GM23338 (cell line): ENCODE measurements at regions not wholly inside any gene's neighbourhood (a gene's known extent, or its start where the extent isn't known, plus 50 kb on each side); places are given as distances from the start of the nearest gene placed in this dataset.

Experiments used
- ATAC-seq: fragments of 200-7000 bp; cut with Tn5 transposase; 3 replicates; pipeline ENCODE4 v1.9.1; 2020
- DNase-seq: peaks from one replicate; pipeline ENCODE4 v3.0.0-alpha.2; 2015; ENCODE audit warnings: low spot score
- H2AFZ ChIP-seq: fragments of 200-600 bp; sonication (generic); 2 replicates; pipeline ENCODE4 v1.8.0; 2016; ENCODE audit warnings: antibody characterized with exemption, mild to moderate bottlenecking, moderate library complexity
- H3F3A ChIP-seq: fragments of 200-600 bp; sonication (generic); replicated peaks from 2 replicates; pipeline ENCODE4 v1.8.0; 2017; ENCODE audit warnings: antibody characterized with exemption, mixed run types, low read depth
- H3K27ac ChIP-seq: fragments of 200-600 bp; sonication (generic); 2 replicates; pipeline ENCODE4 v1.6.1; 2016; ENCODE audit warnings: low read depth
- H3K27me3 ChIP-seq: fragments of 200-600 bp; sonication (generic); 2 replicates; pipeline ENCODE4 v1.8.0; 2016; ENCODE audit warnings: mild to moderate bottlenecking, mixed run types, moderate library complexity; ENCODE audit not compliant: insufficient read depth
- H3K36me3 ChIP-seq: fragments of 200-600 bp; sonication (generic); 2 replicates; pipeline ENCODE4 v1.8.0; 2016; ENCODE audit warnings: mild to moderate bottlenecking; ENCODE audit not compliant: insufficient read depth
- H3K4me1 ChIP-seq: fragments of 200-600 bp; sonication (generic); 2 replicates; pipeline ENCODE4 v1.8.0; 2016; ENCODE audit warnings: mild to moderate bottlenecking, moderate library complexity; ENCODE audit not compliant: insufficient read depth
- H3K4me2 ChIP-seq: fragments of 200-600 bp; sonication (generic); 2 replicates; pipeline ENCODE4 v1.7.1; 2017; ENCODE audit warnings: mixed run types
- H3K4me3 ChIP-seq: fragments of 200-600 bp; sonication (generic); 2 replicates; pipeline ENCODE4 v1.6.1; 2016; ENCODE audit warnings: mixed run types
- H3K79me2 ChIP-seq: fragments of 200-600 bp; sonication (generic); replicated peaks from 2 replicates; pipeline ENCODE4 v1.8.0; 2017; ENCODE audit warnings: mild to moderate bottlenecking; ENCODE audit not compliant: insufficient read depth
- H3K9me2 ChIP-seq: fragments of 200-600 bp; sonication (generic); 2 replicates; pipeline ENCODE4 v1.8.0; 2017; ENCODE audit not compliant: insufficient read depth
- H4K20me1 ChIP-seq: fragments of 200-600 bp; sonication (generic); replicated peaks from 2 replicates; pipeline ENCODE4 v1.8.0; 2017; ENCODE audit warnings: mild to moderate bottlenecking; ENCODE audit not compliant: insufficient read depth
- H3K27ac Mint-ChIP-seq: 2 replicates; pipeline ENCODE4 v1.8.0; 2020; ENCODE audit warnings: inconsistent platforms, mild to moderate bottlenecking, moderate library complexity, mixed read lengths
- H3K27me3 Mint-ChIP-seq: 3 replicates; pipeline ENCODE4 v1.8.0; 2022; ENCODE audit warnings: low read depth, mild to moderate bottlenecking, moderate library complexity, mixed read lengths, inconsistent platforms; ENCODE audit not compliant: insufficient read depth, poor library complexity
- H3K36me3 Mint-ChIP-seq: 3 replicates; pipeline ENCODE4 v1.8.0; 2021; ENCODE audit warnings: low read depth, mild to moderate bottlenecking, inconsistent platforms, moderate library complexity, mixed read lengths
- H3K4me1 Mint-ChIP-seq: 3 replicates; pipeline ENCODE4 v1.8.0; 2020; ENCODE audit warnings: mild to moderate bottlenecking, inconsistent platforms, mixed read lengths
- H3K4me3 Mint-ChIP-seq: 3 replicates; pipeline ENCODE4 v1.8.0; 2021; ENCODE audit warnings: moderate library complexity, mild to moderate bottlenecking, inconsistent platforms, mixed read lengths
- H3K9me3 Mint-ChIP-seq: 3 replicates; pipeline ENCODE4 v1.8.0; 2020; ENCODE audit warnings: moderate library complexity, mild to moderate bottlenecking, inconsistent platforms, mixed read lengths
- CREB1 ChIP-seq: fragments of 250-450 bp; sonication (Bioruptor Pico); IDR thresholded peaks from 2 replicates; pipeline ENCODE4 v1.5.0; 2020; ENCODE audit warnings: low read depth, mild to moderate bottlenecking, moderate library complexity
- CTCF ChIP-seq, 2 experiments: fragments of 200-600 bp in 1 of 2; sonication (generic) in 1 of 2; conservative IDR thresholded peaks; 2 replicates each; pipeline versions ENCODE4 v1.5.1 to v1.6.1; 2016 to 2017; ENCODE audit warnings: antibody characterized with exemption in 2 of 2, low read depth in 2 of 2, mild to moderate bottlenecking in 2 of 2, moderate library complexity in 1 of 2
- EZH2 ChIP-seq: fragments of 200-600 bp; sonication (generic); IDR thresholded peaks from one replicate; pipeline ENCODE4 v1.8.0; 2017; ENCODE audit warnings: antibody characterized with exemption, mild to moderate bottlenecking, low read depth; ENCODE audit not compliant: unreplicated experiment
- EZH2phosphoT487 ChIP-seq: fragments of 200-600 bp; sonication (generic); IDR thresholded peaks from one replicate; pipeline ENCODE4 v1.8.1; 2018; ENCODE audit warnings: antibody characterized with exemption; ENCODE audit not compliant: unreplicated experiment
- JUNB ChIP-seq: IDR thresholded peaks from one replicate; pipeline ENCODE4 v1.6.1; 2016; ENCODE audit warnings: antibody characterized with exemption; ENCODE audit not compliant: unreplicated experiment
- POLR2AphosphoS5 ChIP-seq: IDR thresholded peaks from 2 replicates; pipeline ENCODE4 v1.6.1; 2016; ENCODE audit warnings: antibody characterized with exemption, low read depth
- STAT1 ChIP-seq: IDR thresholded peaks from one replicate; pipeline ENCODE4 v1.6.1; 2016; ENCODE audit warnings: antibody characterized with exemption; ENCODE audit not compliant: unreplicated experiment
- ZNF114 ChIP-seq: fragments of 250-450 bp; sonication (Bioruptor Pico); IDR thresholded peaks from 2 replicates; pipeline ENCODE4 v1.5.0; 2020; ENCODE audit warnings: mild to moderate bottlenecking, moderate library complexity
- ZNF331 ChIP-seq: fragments of 250-450 bp; sonication (Bioruptor Pico); IDR thresholded peaks from 2 replicates; pipeline ENCODE4 v1.5.0; 2020; ENCODE audit warnings: low read depth, mild to moderate bottlenecking, moderate library complexity
- ZNF462 ChIP-seq: fragments of 250-450 bp; sonication (Bioruptor Pico); IDR thresholded peaks from 2 replicates; pipeline ENCODE4 v1.5.0; 2020; ENCODE audit warnings: mild to moderate bottlenecking, moderate library complexity
- TF ChIP-seq, protein P1 (sequence below): IDR thresholded peaks from one replicate; pipeline ENCODE4 v1.6.1; 2018; ENCODE audit warnings: antibody characterized with exemption; ENCODE audit not compliant: unreplicated experiment

DNA sequence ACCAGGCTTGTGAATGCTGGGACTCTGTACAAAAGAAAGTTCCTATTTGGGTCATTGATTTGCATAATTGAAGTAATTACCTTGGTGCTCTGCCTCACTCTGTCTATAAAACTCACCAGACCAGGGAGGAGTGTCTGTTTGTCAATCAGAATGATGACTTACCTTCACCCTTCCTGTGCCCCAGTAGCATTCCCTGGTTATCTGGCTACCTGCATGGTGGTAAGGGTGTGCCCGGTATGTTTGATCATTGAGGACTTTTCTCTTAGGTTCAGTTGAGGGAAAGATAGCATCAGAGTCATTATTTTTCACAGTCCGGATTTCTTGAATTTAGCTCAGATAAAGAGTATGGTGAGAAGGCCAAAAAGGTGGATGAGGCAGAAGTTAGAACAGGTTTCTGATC is 190.0 kb downstream of the BRINP2 start (continued):
- TF ChIP-seq ZNF462 (CRISPR knock-in tag): no peak
- TF ChIP-seq EZH2phosphoT487: no peak
- no peak for TF ChIP-seq STAT1
- TF ChIP-seq ZNF114: no peak
- no peak for TF ChIP-seq POLR2AphosphoS5

DNA sequence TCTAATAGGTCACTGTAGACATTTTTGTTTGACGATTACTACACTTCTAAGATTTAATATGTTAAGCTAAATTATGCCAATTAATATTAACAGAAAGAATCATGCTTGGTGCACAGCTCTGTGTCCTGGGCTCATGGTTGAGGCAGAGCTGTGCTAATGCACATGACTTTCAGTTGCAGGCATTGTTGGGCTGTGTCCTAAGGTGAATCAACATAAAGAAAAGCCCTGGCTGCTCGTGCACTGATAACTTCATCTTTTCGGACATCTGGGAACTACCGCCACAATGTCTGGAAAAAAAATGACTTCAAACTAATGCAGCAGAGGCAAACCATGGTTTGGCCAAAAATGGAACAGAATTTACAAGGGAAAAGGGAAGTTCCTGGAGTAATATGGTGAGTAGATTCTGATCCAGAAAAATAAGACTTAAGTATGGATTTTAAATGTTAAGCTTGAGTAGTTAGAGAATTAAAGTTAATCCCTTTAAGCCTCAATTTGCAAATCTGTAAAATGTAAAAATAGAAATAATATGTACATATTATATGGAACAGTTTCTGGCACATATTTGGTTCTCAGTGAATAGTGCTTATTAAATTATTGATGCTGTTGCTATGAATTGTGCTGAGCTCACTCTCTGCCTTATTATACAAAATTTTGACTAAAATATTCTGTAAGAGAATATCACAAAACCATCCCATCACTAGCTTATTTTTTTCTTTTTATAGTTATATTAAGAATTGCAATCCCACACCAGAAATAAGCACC is 186.1 kb downstream of the BRINP2 start:
- Mint-ChIP-seq H3K27ac (no peak overlapping the region), H3K9me3 (no peaks in the 10 kb centered on the region), H3K36me3 (no peaks in the 10 kb centered on the region), H3K4me1 (no peaks in the 10 kb centered on the region; the same call in 2 of the 3 replicates), H3K4me3 (no peak overlapping the region), H3K27me3 (no peaks in the 10 kb centered on the region)
- Histone ChIP-seq H3K27me3 (no peaks in the 10 kb centered on the region), H3K4me3 (no peak overlapping the region), H3F3A (no peaks in the 10 kb centered on the region), H3K27ac (no peak overlapping the region), H3K36me3 (no peaks in the 10 kb centered on the region), H2AFZ (0 out of 2 replicates have a peak overlapping the region, but pooled peaks have one; percentile 18), H3K79me2 (no peaks in the 10 kb centered on the region), H3K4me1 (peaks cover 18% of the 10 kb centered on the region), H3K4me2 (no peak overlapping the region), H3K9me2 (no peaks in the 10 kb centered on the region), H4K20me1 (no peaks in the 10 kb centered on the region)
- ATAC-seq (no peak), DNase-seq (no peak)
- TF ChIP-seq STAT1 (no peak), CREB1 (CRISPR knock-in tag) (no peak), EZH2 (no peak), ZNF331 (no peak), JUNB (no peak), POLR2AphosphoS5 (no peak), CTCF (conservative IDR thresholded peaks at IDR 0.05; ENCODE audit: low read depth in 2 of 2) (no peak), EZH2phosphoT487 (no peak)
- TF ChIP-seq, protein P1, sequence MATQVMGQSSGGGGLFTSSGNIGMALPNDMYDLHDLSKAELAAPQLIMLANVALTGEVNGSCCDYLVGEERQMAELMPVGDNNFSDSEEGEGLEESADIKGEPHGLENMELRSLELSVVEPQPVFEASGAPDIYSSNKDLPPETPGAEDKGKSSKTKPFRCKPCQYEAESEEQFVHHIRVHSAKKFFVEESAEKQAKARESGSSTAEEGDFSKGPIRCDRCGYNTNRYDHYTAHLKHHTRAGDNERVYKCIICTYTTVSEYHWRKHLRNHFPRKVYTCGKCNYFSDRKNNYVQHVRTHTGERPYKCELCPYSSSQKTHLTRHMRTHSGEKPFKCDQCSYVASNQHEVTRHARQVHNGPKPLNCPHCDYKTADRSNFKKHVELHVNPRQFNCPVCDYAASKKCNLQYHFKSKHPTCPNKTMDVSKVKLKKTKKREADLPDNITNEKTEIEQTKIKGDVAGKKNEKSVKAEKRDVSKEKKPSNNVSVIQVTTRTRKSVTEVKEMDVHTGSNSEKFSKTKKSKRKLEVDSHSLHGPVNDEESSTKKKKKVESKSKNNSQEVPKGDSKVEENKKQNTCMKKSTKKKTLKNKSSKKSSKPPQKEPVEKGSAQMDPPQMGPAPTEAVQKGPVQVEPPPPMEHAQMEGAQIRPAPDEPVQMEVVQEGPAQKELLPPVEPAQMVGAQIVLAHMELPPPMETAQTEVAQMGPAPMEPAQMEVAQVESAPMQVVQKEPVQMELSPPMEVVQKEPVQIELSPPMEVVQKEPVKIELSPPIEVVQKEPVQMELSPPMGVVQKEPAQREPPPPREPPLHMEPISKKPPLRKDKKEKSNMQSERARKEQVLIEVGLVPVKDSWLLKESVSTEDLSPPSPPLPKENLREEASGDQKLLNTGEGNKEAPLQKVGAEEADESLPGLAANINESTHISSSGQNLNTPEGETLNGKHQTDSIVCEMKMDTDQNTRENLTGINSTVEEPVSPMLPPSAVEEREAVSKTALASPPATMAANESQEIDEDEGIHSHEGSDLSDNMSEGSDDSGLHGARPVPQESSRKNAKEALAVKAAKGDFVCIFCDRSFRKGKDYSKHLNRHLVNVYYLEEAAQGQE: no peak
